ENCODE measurements at regions not wholly inside any gene's neighbourhood (a gene's known extent, or its start where the extent isn't known, plus 50 kb on each side); places are given as distances from the start of the nearest gene placed in this dataset.

GRCh38 chr16:76956841-76957240, 234.1 kb upstream of the MON1B start:
- no peak for DNase-seq (ENCODE audit: low spot score)
- intact Hi-C loops (cut with micrococcal nuclease; ENCODE audit: unreplicated experiment) = no loop called here
- Histone ChIP-seq H3K36me3 (ENCODE audit: insufficient read depth, low read length, poor library complexity, severe bottlenecking) (no peaks in the 10 kb centered on the region), H3K9me3 (ENCODE audit: low read depth, low read length, poor library complexity, severe bottlenecking) (no peaks in the 10 kb centered on the region), H3K4me3 (ENCODE audit: low read depth, low read length, poor library complexity, severe bottlenecking) (no peak overlapping the region), H3K4me1 (ENCODE audit: insufficient read depth, low read length, poor library complexity, severe bottlenecking) (no peaks in the 10 kb centered on the region), H3K27me3 (replicated peaks; ENCODE audit: insufficient read depth, low read depth, low read length, poor library complexity) (no peaks in the 10 kb centered on the region), H3K27ac (ENCODE audit: low read depth, low read length, poor library complexity, severe bottlenecking) (no peak overlapping the region)
- ChIA-PET CTCF (no interaction called here), POLR2A (ENCODE audit: low non-redundant PET) (no interaction called here)
- TF ChIP-seq CTCF (conservative IDR thresholded peaks at IDR 0.05; ENCODE audit: low read depth, low read length) = no peak
- BruUV-seq (replicated peaks) = no TSS peak

- Histone ChIP-seq H3K36me3 (ENCODE audit: insufficient read depth, low read length, poor library complexity, severe bottlenecking) (no peaks in the 10 kb centered on the region), H3K4me1 (ENCODE audit: insufficient read depth, low read length, poor library complexity, severe bottlenecking) (no peaks in the 10 kb centered on the region), H3K9me3 (ENCODE audit: low read depth, low read length, poor library complexity, severe bottlenecking) (no peaks in the 10 kb centered on the region), H3K4me3 (ENCODE audit: low read depth, low read length, poor library complexity, severe bottlenecking) (no peak overlapping the region), H3K27me3 (replicated peaks; ENCODE audit: insufficient read depth, low read depth, low read length, poor library complexity) (no peaks in the 10 kb centered on the region), H3K27ac (ENCODE audit: low read depth, low read length, poor library complexity, severe bottlenecking) (no peak overlapping the region)
- POLR2A ChIA-PET (ENCODE audit: low non-redundant PET) = no interaction called here
- intact Hi-C loops (cut with micrococcal nuclease; ENCODE audit: unreplicated experiment) = no loop called here
- CTCF ChIA-PET = no interaction called here
- no peak for DNase-seq (ENCODE audit: low spot score)
- BruUV-seq (replicated peaks) = no TSS peak
- TF ChIP-seq CTCF (conservative IDR thresholded peaks at IDR 0.05; ENCODE audit: low read depth, low read length) (no peak), EZH2 (IDR thresholded peaks at IDR 0.05; ENCODE audit: borderline replicate concordance, low read depth, low read length, poor library complexity, severe bottlenecking) (no peak)
Measured at GRCh38 chr16:76959166-76959565, 231.8 kb upstream of the MON1B start.

- TF ChIP-seq CTCF (conservative IDR thresholded peaks at IDR 0.05; ENCODE audit: low read depth, low read length) (no peak), EZH2 (IDR thresholded peaks at IDR 0.05; ENCODE audit: borderline replicate concordance, low read depth, low read length, poor library complexity, severe bottlenecking) (no peak)
- DNase-seq (ENCODE audit: low spot score) = no peak
- no peaks in the 10 kb centered on the region for H3K9me3 ChIP-seq (ENCODE audit: low read depth, low read length, poor library complexity, severe bottlenecking)
- CTCF ChIA-PET = no interaction called here
- H3K4me3 ChIP-seq (ENCODE audit: low read depth, low read length, poor library complexity, severe bottlenecking) = no peak overlapping the region
- H3K4me1 ChIP-seq (ENCODE audit: insufficient read depth, low read length, poor library complexity, severe bottlenecking) = no peaks in the 10 kb centered on the region
- no peak overlapping the region for H3K27ac ChIP-seq (ENCODE audit: low read depth, low read length, poor library complexity, severe bottlenecking)
- H3K27me3 ChIP-seq (replicated peaks; ENCODE audit: insufficient read depth, low read depth, low read length, poor library complexity) = no peaks in the 10 kb centered on the region
- intact Hi-C loops (cut with micrococcal nuclease; ENCODE audit: unreplicated experiment) = no loop called here
- BruUV-seq (replicated peaks) = no TSS peak
- POLR2A ChIA-PET (ENCODE audit: low non-redundant PET) = no interaction called here
- no peaks in the 10 kb centered on the region for H3K36me3 ChIP-seq (ENCODE audit: insufficient read depth, low read length, poor library complexity, severe bottlenecking)
Measured at GRCh38 chr16:76963614-76964315, 227.2 kb upstream of the MON1B start.
